K562 (cell line): ENCODE measurements at regions not wholly inside any gene's neighbourhood (a gene's known extent, or its start where the extent isn't known, plus 50 kb on each side); places are given as distances from the start of the nearest gene placed in this dataset.

Source experiments
- ATAC-seq: fragments of 200-7000 bp; cut with Tn5 transposase; 3 replicates; pipeline ENCODE4 v1.9.1; 2020; ENCODE audit warnings: moderate library complexity
- BruUV-seq: library from RNA; stranded (reverse); fragments of 400-500 nt; replicated peaks from 2 replicates; lab custom pipeline; 2021; lab: Mats Ljungman, UMichigan
- CTCF ChIA-PET: fragments of 300-600 bp; formaldehyde crosslinking; extraction: SDS; loops from one replicate; lab custom pipeline; 2021; ENCODE audit warnings: low intra/inter-chr PET ratio; lab: Yijun Ruan, JAX
- POLR2A ChIA-PET: fragments of 300-600, 350-650 bp; sonication (Branson Sonifier 250); formaldehyde crosslinking; extraction: SDS; loops from one replicate; lab custom pipeline; 2021; ENCODE audit warnings: antibody characterized with exemption, inconsistent platforms; lab: Yijun Ruan, JAX
- DNase-seq, 4 experiments: peaks; one replicate each; pipeline versions ENCODE4 v3.0.0 to v3.0.0-alpha.2; 2011 to 2018; ENCODE audit warnings: low spot score in 3 of 4, mixed read lengths in 3 of 4; ENCODE audit errors: extremely low read depth in 1 of 4
- FAIRE-seq: peaks from 2 replicates; lab custom pipeline; 2011; peaks lifted over from hg19 to GRCh38; lab: Jason Lieb, UNC
- H2AFZ ChIP-seq: 2 replicates; pipeline ENCODE4 v1.6.0; 2011; ENCODE audit warnings: low read depth, low read length, control low read depth, inconsistent platforms
- H3K27ac ChIP-seq: fragments of 200-600 bp; 3 replicates; pipeline ENCODE4 v1.8.0; 2011; ENCODE audit warnings: low read depth, mild to moderate bottlenecking, control low read depth, inconsistent platforms, low read length, moderate library complexity, mixed read lengths; ENCODE audit errors: extremely low read depth
- H3K27me3 ChIP-seq, 2 experiments: fragments of 300-600 bp in 1 of 2; 2 replicates in 1 of 2; 3 replicates in 1 of 2; pipeline versions ENCODE4 v1.6.0 to v1.8.0; 2011; ENCODE audit warnings: inconsistent platforms in 2 of 2, low read length in 2 of 2, mild to moderate bottlenecking in 1 of 2, mixed read lengths in 1 of 2, moderate library complexity in 1 of 2; ENCODE audit not compliant: control insufficient read depth in 2 of 2, insufficient read depth in 2 of 2
- H3K36me3 ChIP-seq: fragments of 300-600 bp; 3 replicates; pipeline ENCODE4 v1.8.0; 2011; ENCODE audit warnings: mild to moderate bottlenecking, low read length, inconsistent platforms; ENCODE audit not compliant: control insufficient read depth, insufficient read depth
- H3K4me1 ChIP-seq, 2 experiments: fragments of 200-600 bp in 1 of 2; replicated peaks in 1 of 2; 2 replicates in 1 of 2; 3 replicates in 1 of 2; pipeline versions ENCODE4 v1.5.1 to v1.8.0; 2011; ENCODE audit warnings: inconsistent platforms in 2 of 2, low read length in 2 of 2, mild to moderate bottlenecking in 1 of 2, mixed read lengths in 1 of 2, moderate library complexity in 1 of 2; ENCODE audit not compliant: control insufficient read depth in 2 of 2, insufficient read depth in 2 of 2
- H3K4me2 ChIP-seq: 2 replicates; pipeline ENCODE4 v1.6.1; 2011; ENCODE audit warnings: low read length, control low read depth, inconsistent platforms, mixed read lengths; ENCODE audit not compliant: insufficient read depth
- H3K4me3 ChIP-seq: fragments of 200-600 bp; sonication (generic), shearing (Covaris generic); 2 replicates; pipeline ENCODE4 v1.5.1; 2016; ENCODE audit warnings: control low read depth, inconsistent platforms
- H3K79me2 ChIP-seq: fragments of 200-600 bp; 3 replicates; pipeline ENCODE4 v1.8.0; 2011; ENCODE audit warnings: low read length, inconsistent platforms; ENCODE audit not compliant: control insufficient read depth, insufficient read depth
- H3K9ac ChIP-seq, 2 experiments: 2 replicates each; pipeline versions ENCODE4 v1.6.0 to v1.6.1; 2011; ENCODE audit warnings: low read depth in 2 of 2, low read length in 2 of 2, control low read depth in 1 of 2, inconsistent platforms in 1 of 2, mild to moderate bottlenecking in 1 of 2, mixed read lengths in 1 of 2; ENCODE audit not compliant: insufficient read depth in 1 of 2
- H3K9me1 ChIP-seq: one replicate; pipeline ENCODE4 v1.6.0; 2011; ENCODE audit warnings: inconsistent platforms, mild to moderate bottlenecking, low read length, moderate library complexity; ENCODE audit not compliant: control insufficient read depth, insufficient read depth
- H3K9me3 ChIP-seq: replicated peaks from 2 replicates; pipeline ENCODE4 v1.5.1; 2011; ENCODE audit warnings: low read depth, low read length, inconsistent platforms; ENCODE audit not compliant: control insufficient read depth, insufficient read depth
- H4K20me1 ChIP-seq: replicated peaks from 2 replicates; pipeline ENCODE4 v1.6.1; 2011; ENCODE audit warnings: low read length, inconsistent platforms, mixed read lengths; ENCODE audit not compliant: control insufficient read depth, insufficient read depth
- CEBPB ChIP-seq: fragments of 450-650 bp; IDR thresholded peaks from 2 replicates; pipeline ENCODE4 v1.6.1; 2016; ENCODE audit warnings: missing genetic modification characterization, missing compliant biosample characterization
- CTCFL ChIP-seq: IDR thresholded peaks from 2 replicates; pipeline ENCODE4 v1.6.1; 2011; ENCODE audit warnings: borderline replicate concordance, low read depth, mild to moderate bottlenecking, moderate library complexity, low read length; ENCODE audit not compliant: insufficient read depth, poor library complexity, severe bottlenecking
- EGR1 ChIP-seq: fragments of 450-650 bp; conservative IDR thresholded peaks from 2 replicates; pipeline ENCODE4 v1.6.1; 2017; ENCODE audit warnings: mild to moderate bottlenecking
- JUN ChIP-seq, 2 experiments: sonication (generic) in 1 of 2; formaldehyde crosslinking in 1 of 2; IDR thresholded peaks; 2 replicates each; pipeline versions ENCODE4 v1.6.1 to v1.8.0; 2012 to 2022; ENCODE audit warnings: borderline replicate concordance in 2 of 2, mild to moderate bottlenecking in 2 of 2, improper control_type of control experiment in 1 of 2, low read depth in 1 of 2, low read length in 1 of 2, missing genetic modification reagents in 1 of 2
- LCOR ChIP-seq: sonication (generic); formaldehyde crosslinking; IDR thresholded peaks from 2 replicates; pipeline ENCODE4 v1.8.0; 2022; ENCODE audit warnings: mild to moderate bottlenecking, missing genetic modification reagents
- NFATC3 ChIP-seq: fragments of 450-650 bp; IDR thresholded peaks from 2 replicates; pipeline ENCODE4 v1.6.1; 2017; ENCODE audit warnings: mild to moderate bottlenecking
- RNF2 ChIP-seq: sonication (generic); IDR thresholded peaks from 2 replicates; pipeline ENCODE4 v1.6.1; 2016
- TAF1 ChIP-seq: IDR thresholded peaks from 2 replicates; pipeline ENCODE4 v1.6.1; 2011; ENCODE audit warnings: mild to moderate bottlenecking, low read length, moderate library complexity; ENCODE audit not compliant: insufficient read depth, control insufficient read depth, severe bottlenecking; ENCODE audit errors: extremely low read depth
- WGBS: fragments of 100-300 bp; shearing (Covaris generic); methylation state at CpG from one replicate; pipeline ENCODE4 v1.1.6; 2016; ENCODE audit warnings: low coverage, mixed read lengths; ENCODE audit not compliant: insufficient coverage; ENCODE audit errors: missing lambda C conversion rate; 5-methylcytosine and 5-hydroxymethylcytosine counted together
- in situ Hi-C: fragments of 300-500 bp; cut with MboI; formaldehyde crosslinking; loops from 4 replicates; pipeline ENCODE4 v1.15.0; 2018; ENCODE audit warnings: inconsistent platforms, mixed read lengths
- intact Hi-C: fragments of 100-400 bp; cut with micrococcal nuclease; formaldehyde crosslinking; loops from 2 replicates; pipeline ENCODE4 v1.14.2; 2022
- TF ChIP-seq, protein P1 (sequence below): fragments of 450-650 bp; formaldehyde crosslinking; IDR thresholded peaks from 2 replicates; pipeline ENCODE4 v1.4.0; 2020; ENCODE audit warnings: mild to moderate bottlenecking, moderate library complexity
- TF ChIP-seq, protein P2 (sequence below): fragments of 150-350 bp; conservative IDR thresholded peaks from 2 replicates; pipeline ENCODE4 v1.6.1; 2014; ENCODE audit warnings: low read length

- H3K9me1 ChIP-seq = no peaks in the 10 kb centered on the region
- ATAC-seq (no peak), FAIRE-seq (no peak)
- H4K20me1 ChIP-seq = no peaks in the 10 kb centered on the region
- no peaks in the 10 kb centered on the region for H3K27me3 ChIP-seq
- no peaks in the 10 kb centered on the region for H3K79me2 ChIP-seq
- no peak overlapping the region for H2AFZ ChIP-seq
- 0% methylated on average over 2 of the region's 2 CpGs for WGBS
- no peaks in the 10 kb centered on the region for H3K9me3 ChIP-seq
- no peak overlapping the region for H3K9ac ChIP-seq
- no peak overlapping the region for H3K4me3 ChIP-seq
- BruUV-seq = no TSS peak
- ChIA-PET POLR2A (no interaction called here), CTCF (no interaction called here)
- no peak overlapping the region for H3K27ac ChIP-seq
- intact Hi-C loops = no loop called here
- H3K4me2 ChIP-seq = no peak overlapping the region
- no peaks in the 10 kb centered on the region for H3K36me3 ChIP-seq
- H3K4me1 ChIP-seq = no peaks in the 10 kb centered on the region
- in situ Hi-C loops = no loop called here
- TF ChIP-seq, protein P1, sequence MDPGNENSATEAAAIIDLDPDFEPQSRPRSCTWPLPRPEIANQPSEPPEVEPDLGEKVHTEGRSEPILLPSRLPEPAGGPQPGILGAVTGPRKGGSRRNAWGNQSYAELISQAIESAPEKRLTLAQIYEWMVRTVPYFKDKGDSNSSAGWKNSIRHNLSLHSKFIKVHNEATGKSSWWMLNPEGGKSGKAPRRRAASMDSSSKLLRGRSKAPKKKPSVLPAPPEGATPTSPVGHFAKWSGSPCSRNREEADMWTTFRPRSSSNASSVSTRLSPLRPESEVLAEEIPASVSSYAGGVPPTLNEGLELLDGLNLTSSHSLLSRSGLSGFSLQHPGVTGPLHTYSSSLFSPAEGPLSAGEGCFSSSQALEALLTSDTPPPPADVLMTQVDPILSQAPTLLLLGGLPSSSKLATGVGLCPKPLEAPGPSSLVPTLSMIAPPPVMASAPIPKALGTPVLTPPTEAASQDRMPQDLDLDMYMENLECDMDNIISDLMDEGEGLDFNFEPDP = no peak
- TF ChIP-seq CEBPB (tag) = no peak
- TF ChIP-seq, all 486 proteins: peak for 0
- DNase-seq = no peak
These were observed 158.9 kb upstream of the MAD2L1 start for GRCh38 chr4:120225527-120225926.

GRCh38 chr4:120218981-120219380, 152.3 kb upstream of the MAD2L1 start:
- H3K79me2 ChIP-seq = no peaks in the 10 kb centered on the region
- no peak overlapping the region for H2AFZ ChIP-seq
- in situ Hi-C loops = no loop called here
- no peak overlapping the region for H3K9ac ChIP-seq
- FAIRE-seq = no peak
- H3K9me1 ChIP-seq = no peaks in the 10 kb centered on the region
- no peaks in the 10 kb centered on the region for H4K20me1 ChIP-seq
- DNase-seq = no peak
- H3K36me3 ChIP-seq = no peaks in the 10 kb centered on the region
- intact Hi-C loops = no loop called here
- H3K27me3 ChIP-seq = no peaks in the 10 kb centered on the region
- H3K4me1 ChIP-seq = no peaks in the 10 kb centered on the region
- no peak overlapping the region for H3K4me3 ChIP-seq
- CTCF ChIA-PET = no interaction called here
- H3K9me3 ChIP-seq = no peaks in the 10 kb centered on the region
- no peak overlapping the region for H3K4me2 ChIP-seq
- BruUV-seq = no TSS peak
- no peak for ATAC-seq
- no peak overlapping the region for H3K27ac ChIP-seq
- POLR2A ChIA-PET = no interaction called here
- 0% methylated on average over 2 of the region's 2 CpGs for WGBS
- TF ChIP-seq NFATC3 = no peak
- TF ChIP-seq RNF2 = no peak
- TF ChIP-seq TAF1 = no peak
- no peak for TF ChIP-seq EGR1
- no peak for TF ChIP-seq LCOR (CRISPR knock-in tag)
- TF ChIP-seq JUN (IDR thresholded peaks at IDR 0.05; ENCODE audit: borderline replicate concordance, low read depth, low read length) = no peak
- TF ChIP-seq JUN (CRISPR knock-in tag; IDR thresholded peaks at IDR 0.05; ENCODE audit: borderline replicate concordance) = no peak
- TF ChIP-seq, protein P2, sequence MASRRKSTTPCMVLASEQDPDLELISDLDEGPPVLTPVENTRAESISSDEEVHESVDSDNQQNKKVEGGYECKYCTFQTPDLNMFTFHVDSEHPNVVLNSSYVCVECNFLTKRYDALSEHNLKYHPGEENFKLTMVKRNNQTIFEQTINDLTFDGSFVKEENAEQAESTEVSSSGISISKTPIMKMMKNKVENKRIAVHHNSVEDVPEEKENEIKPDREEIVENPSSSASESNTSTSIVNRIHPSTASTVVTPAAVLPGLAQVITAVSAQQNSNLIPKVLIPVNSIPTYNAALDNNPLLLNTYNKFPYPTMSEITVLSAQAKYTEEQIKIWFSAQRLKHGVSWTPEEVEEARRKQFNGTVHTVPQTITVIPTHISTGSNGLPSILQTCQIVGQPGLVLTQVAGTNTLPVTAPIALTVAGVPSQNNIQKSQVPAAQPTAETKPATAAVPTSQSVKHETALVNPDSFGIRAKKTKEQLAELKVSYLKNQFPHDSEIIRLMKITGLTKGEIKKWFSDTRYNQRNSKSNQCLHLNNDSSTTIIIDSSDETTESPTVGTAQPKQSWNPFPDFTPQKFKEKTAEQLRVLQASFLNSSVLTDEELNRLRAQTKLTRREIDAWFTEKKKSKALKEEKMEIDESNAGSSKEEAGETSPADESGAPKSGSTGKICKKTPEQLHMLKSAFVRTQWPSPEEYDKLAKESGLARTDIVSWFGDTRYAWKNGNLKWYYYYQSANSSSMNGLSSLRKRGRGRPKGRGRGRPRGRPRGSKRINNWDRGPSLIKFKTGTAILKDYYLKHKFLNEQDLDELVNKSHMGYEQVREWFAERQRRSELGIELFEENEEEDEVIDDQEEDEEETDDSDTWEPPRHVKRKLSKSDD = no peak
- no peak for TF ChIP-seq CTCFL
